C4-2B (cell line): ENCODE measurements at regions not wholly inside any gene's neighbourhood (a gene's known extent, or its start where the extent isn't known, plus 50 kb on each side); places are given as distances from the start of the nearest gene placed in this dataset.
"Not testable (repeated sequence)": the region's sequence is repeated elsewhere in the genome, so short reads cannot be mapped to it uniquely, and the experiment has no call there.

Experiments
- H3K27ac ChIP-seq: fragments of 450-650 bp; 2 replicates; pipeline ENCODE4 v1.5.1; 2017
- CTCF ChIP-seq: fragments of 450-650 bp; conservative IDR thresholded peaks from 2 replicates; pipeline ENCODE4 v1.5.1; 2017; ENCODE audit warnings: mild to moderate bottlenecking
- ZFX ChIP-seq: fragments of 450-650 bp; IDR thresholded peaks from 2 replicates; pipeline ENCODE4 v1.6.1; 2017

GRCh38 chr20:12740647-12741046 is 268.1 kb upstream of the SPTLC3 start:
- TF ChIP-seq CTCF: no peak
- no peak for TF ChIP-seq ZFX
- H3K27ac ChIP-seq: no peak overlapping the region

- H3K27ac ChIP-seq: no peak overlapping the region
- TF ChIP-seq ZFX: no peak
- no peak for TF ChIP-seq CTCF
Measured at GRCh38 chr20:12744037-12744436, 264.7 kb upstream of the SPTLC3 start.

- H3K27ac ChIP-seq: no peak overlapping the region
- TF ChIP-seq CTCF: no peak
- no peak for TF ChIP-seq ZFX
Measured at GRCh38 chr20:12748359-12748994, 260.3 kb upstream of the SPTLC3 start.

- H3K27ac ChIP-seq: no peak overlapping the region
- no peak for TF ChIP-seq CTCF
- no peak for TF ChIP-seq ZFX
Measured at GRCh38 chr20:12750221-12750620, 258.6 kb upstream of the SPTLC3 start.

GRCh38 chr20:12752900-12753693 is 255.7 kb upstream of the SPTLC3 start:
- not testable (repeated sequence) for H3K27ac ChIP-seq

GRCh38 chr20:12753742-12754141 is 255.0 kb upstream of the SPTLC3 start:
- not testable (repeated sequence) for H3K27ac ChIP-seq

- H3K27ac ChIP-seq: not testable (repeated sequence)
Measured at GRCh38 chr20:12759493-12759892, 249.3 kb upstream of the SPTLC3 start.

- TF ChIP-seq ZFX: no peak
- TF ChIP-seq CTCF: no peak
- H3K27ac ChIP-seq: no peak overlapping the region
Measured at GRCh38 chr20:12762725-12763124, 246.0 kb upstream of the SPTLC3 start.

- TF ChIP-seq CTCF (no peak), ZFX (no peak)
- no peak overlapping the region for H3K27ac ChIP-seq
Measured at GRCh38 chr20:12763406-12763805, 245.4 kb upstream of the SPTLC3 start.
